K562 (cell line): ENCODE measurements at regions not wholly inside any gene's neighbourhood (a gene's known extent, or its start where the extent isn't known, plus 50 kb on each side); places are given as distances from the start of the nearest gene placed in this dataset.

Source experiments
- ATAC-seq: fragments of 200-7000 bp; cut with Tn5 transposase; 3 replicates; pipeline ENCODE4 v1.9.1; 2020; ENCODE audit warnings: moderate library complexity
- BruUV-seq: library from RNA; stranded (reverse); fragments of 400-500 nt; replicated peaks from 2 replicates; lab custom pipeline; 2021; lab: Mats Ljungman, UMichigan
- CTCF ChIA-PET: fragments of 300-600 bp; formaldehyde crosslinking; extraction: SDS; loops from one replicate; lab custom pipeline; 2021; ENCODE audit warnings: low intra/inter-chr PET ratio; lab: Yijun Ruan, JAX
- POLR2A ChIA-PET: fragments of 300-600, 350-650 bp; sonication (Branson Sonifier 250); formaldehyde crosslinking; extraction: SDS; loops from one replicate; lab custom pipeline; 2021; ENCODE audit warnings: antibody characterized with exemption, inconsistent platforms; lab: Yijun Ruan, JAX
- DNase-seq, 4 experiments: peaks; one replicate each; pipeline versions ENCODE4 v3.0.0 to v3.0.0-alpha.2; 2011 to 2018; ENCODE audit warnings: low spot score in 3 of 4, mixed read lengths in 3 of 4; ENCODE audit errors: extremely low read depth in 1 of 4
- FAIRE-seq: peaks from 2 replicates; lab custom pipeline; 2011; peaks lifted over from hg19 to GRCh38; lab: Jason Lieb, UNC
- H2AFZ ChIP-seq: 2 replicates; pipeline ENCODE4 v1.6.0; 2011; ENCODE audit warnings: low read depth, low read length, control low read depth, inconsistent platforms
- H3K27ac ChIP-seq: fragments of 200-600 bp; 3 replicates; pipeline ENCODE4 v1.8.0; 2011; ENCODE audit warnings: low read depth, mild to moderate bottlenecking, control low read depth, inconsistent platforms, low read length, moderate library complexity, mixed read lengths; ENCODE audit errors: extremely low read depth
- H3K27me3 ChIP-seq, 2 experiments: fragments of 300-600 bp in 1 of 2; 2 replicates in 1 of 2; 3 replicates in 1 of 2; pipeline versions ENCODE4 v1.6.0 to v1.8.0; 2011; ENCODE audit warnings: inconsistent platforms in 2 of 2, low read length in 2 of 2, mild to moderate bottlenecking in 1 of 2, mixed read lengths in 1 of 2, moderate library complexity in 1 of 2; ENCODE audit not compliant: control insufficient read depth in 2 of 2, insufficient read depth in 2 of 2
- H3K36me3 ChIP-seq: fragments of 300-600 bp; 3 replicates; pipeline ENCODE4 v1.8.0; 2011; ENCODE audit warnings: mild to moderate bottlenecking, low read length, inconsistent platforms; ENCODE audit not compliant: control insufficient read depth, insufficient read depth
- H3K4me1 ChIP-seq, 2 experiments: fragments of 200-600 bp in 1 of 2; replicated peaks in 1 of 2; 2 replicates in 1 of 2; 3 replicates in 1 of 2; pipeline versions ENCODE4 v1.5.1 to v1.8.0; 2011; ENCODE audit warnings: inconsistent platforms in 2 of 2, low read length in 2 of 2, mild to moderate bottlenecking in 1 of 2, mixed read lengths in 1 of 2, moderate library complexity in 1 of 2; ENCODE audit not compliant: control insufficient read depth in 2 of 2, insufficient read depth in 2 of 2
- H3K4me2 ChIP-seq: 2 replicates; pipeline ENCODE4 v1.6.1; 2011; ENCODE audit warnings: low read length, control low read depth, inconsistent platforms, mixed read lengths; ENCODE audit not compliant: insufficient read depth
- H3K4me3 ChIP-seq: fragments of 200-600 bp; sonication (generic), shearing (Covaris generic); 2 replicates; pipeline ENCODE4 v1.5.1; 2016; ENCODE audit warnings: control low read depth, inconsistent platforms
- H3K79me2 ChIP-seq: fragments of 200-600 bp; 3 replicates; pipeline ENCODE4 v1.8.0; 2011; ENCODE audit warnings: low read length, inconsistent platforms; ENCODE audit not compliant: control insufficient read depth, insufficient read depth
- H3K9ac ChIP-seq, 2 experiments: 2 replicates each; pipeline versions ENCODE4 v1.6.0 to v1.6.1; 2011; ENCODE audit warnings: low read depth in 2 of 2, low read length in 2 of 2, control low read depth in 1 of 2, inconsistent platforms in 1 of 2, mild to moderate bottlenecking in 1 of 2, mixed read lengths in 1 of 2; ENCODE audit not compliant: insufficient read depth in 1 of 2
- H3K9me1 ChIP-seq: one replicate; pipeline ENCODE4 v1.6.0; 2011; ENCODE audit warnings: inconsistent platforms, mild to moderate bottlenecking, low read length, moderate library complexity; ENCODE audit not compliant: control insufficient read depth, insufficient read depth
- H3K9me3 ChIP-seq: replicated peaks from 2 replicates; pipeline ENCODE4 v1.5.1; 2011; ENCODE audit warnings: low read depth, low read length, inconsistent platforms; ENCODE audit not compliant: control insufficient read depth, insufficient read depth
- H4K20me1 ChIP-seq: replicated peaks from 2 replicates; pipeline ENCODE4 v1.6.1; 2011; ENCODE audit warnings: low read length, inconsistent platforms, mixed read lengths; ENCODE audit not compliant: control insufficient read depth, insufficient read depth
- CEBPZ ChIP-seq: fragments of 150-350 bp; IDR thresholded peaks from 2 replicates; pipeline ENCODE4 v1.6.1; 2014; ENCODE audit warnings: low read depth, mild to moderate bottlenecking, low read length, borderline replicate concordance
- E4F1 ChIP-seq: fragments of 250-450 bp; sonication (Bioruptor Pico); IDR thresholded peaks from 2 replicates; pipeline ENCODE4 v1.5.0; 2021; ENCODE audit warnings: mild to moderate bottlenecking, borderline replicate concordance
- HSF4 ChIP-seq: fragments of 250-450 bp; sonication (Bioruptor Pico); IDR thresholded peaks from 2 replicates; pipeline ENCODE4 v2.1.2; 2022; ENCODE audit warnings: mild to moderate bottlenecking, moderate library complexity, borderline replicate concordance
- OTX1 ChIP-seq: fragments of 450-650 bp; formaldehyde crosslinking; IDR thresholded peaks from 2 replicates; pipeline ENCODE4 v1.4.0; 2022; ENCODE audit warnings: mild to moderate bottlenecking
- TRIM25 ChIP-seq: fragments of 450-650 bp; IDR thresholded peaks from 2 replicates; pipeline ENCODE4 v1.7.0; 2016; ENCODE audit warnings: borderline replicate concordance
- ZNF174 ChIP-seq: fragments of 250-450 bp; sonication (Bioruptor Pico); IDR thresholded peaks from 2 replicates; pipeline ENCODE4 v1.4.0; 2020; ENCODE audit warnings: mild to moderate bottlenecking
- WGBS: fragments of 100-300 bp; shearing (Covaris generic); methylation state at CpG from one replicate; pipeline ENCODE4 v1.1.6; 2016; ENCODE audit warnings: low coverage, mixed read lengths; ENCODE audit not compliant: insufficient coverage; ENCODE audit errors: missing lambda C conversion rate; 5-methylcytosine and 5-hydroxymethylcytosine counted together
- in situ Hi-C: fragments of 300-500 bp; cut with MboI; formaldehyde crosslinking; loops from 4 replicates; pipeline ENCODE4 v1.15.0; 2018; ENCODE audit warnings: inconsistent platforms, mixed read lengths
- intact Hi-C: fragments of 100-400 bp; cut with micrococcal nuclease; formaldehyde crosslinking; loops from 2 replicates; pipeline ENCODE4 v1.14.2; 2022

- Histone ChIP-seq H3K36me3 (no peaks in the 10 kb centered on the region), H3K9ac (no peak overlapping the region), H3K79me2 (no peaks in the 10 kb centered on the region), H3K4me1 (no peaks in the 10 kb centered on the region), H3K27me3 (no peaks in the 10 kb centered on the region), H3K9me3 (no peaks in the 10 kb centered on the region), H3K4me3 (no peak overlapping the region), H3K4me2 (no peak overlapping the region), H2AFZ (no peak overlapping the region), H4K20me1 (no peaks in the 10 kb centered on the region), H3K27ac (no peak overlapping the region), H3K9me1 (no peaks in the 10 kb centered on the region)
- POLR2A ChIA-PET, result no interaction called here
- 0% methylated on average over 2 of the region's 2 CpGs for WGBS
- ATAC-seq (no peak), DNase-seq (no peak), FAIRE-seq (no peak)
- TF ChIP-seq OTX1 (CRISPR knock-in tag) (no peak), TRIM25 (no peak), CEBPZ (no peak), ZNF174 (CRISPR knock-in tag) (no peak), HSF4 (no peak), E4F1 (no peak)
- CTCF ChIA-PET, result no interaction called here
- intact Hi-C loops (no loop called here), in situ Hi-C loops (no loop called here)
- BruUV-seq, result no TSS peak
Observed at GRCh38 chr1:88074661-88075060, 609.4 kb upstream of the PKN2 start.
